Kidney capillary endothelial cell (primary cell): ENCODE measurements at regions not wholly inside any gene's neighbourhood (a gene's known extent, or its start where the extent isn't known, plus 50 kb on each side); places are given as distances from the start of the nearest gene placed in this dataset.

ENCODE experiments used
- DNase-seq: peaks from one replicate; pipeline ENCODE4 v3.0.0-alpha.2; 2018; ENCODE audit warnings: low spot score

DNA sequence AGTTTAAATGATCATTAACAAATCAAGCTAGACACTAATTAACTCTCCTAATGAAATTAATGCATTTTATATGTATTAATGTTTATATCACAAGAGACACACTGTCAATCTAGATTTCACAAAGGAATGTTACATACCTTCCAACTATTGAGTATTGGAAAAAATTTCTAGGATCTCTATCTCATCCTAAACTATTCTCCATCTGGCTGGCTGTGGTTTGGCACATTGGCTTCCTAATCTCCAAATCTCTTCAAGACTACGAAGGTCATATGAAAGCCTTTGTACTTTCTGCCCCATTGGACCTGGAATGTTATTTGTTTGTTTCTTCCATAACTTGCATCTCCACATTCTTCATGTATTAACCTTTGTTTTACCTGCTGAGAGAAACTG lies 1160.0 kb downstream of the ADGRL3 start:
- DNase-seq: no peak

DNA sequence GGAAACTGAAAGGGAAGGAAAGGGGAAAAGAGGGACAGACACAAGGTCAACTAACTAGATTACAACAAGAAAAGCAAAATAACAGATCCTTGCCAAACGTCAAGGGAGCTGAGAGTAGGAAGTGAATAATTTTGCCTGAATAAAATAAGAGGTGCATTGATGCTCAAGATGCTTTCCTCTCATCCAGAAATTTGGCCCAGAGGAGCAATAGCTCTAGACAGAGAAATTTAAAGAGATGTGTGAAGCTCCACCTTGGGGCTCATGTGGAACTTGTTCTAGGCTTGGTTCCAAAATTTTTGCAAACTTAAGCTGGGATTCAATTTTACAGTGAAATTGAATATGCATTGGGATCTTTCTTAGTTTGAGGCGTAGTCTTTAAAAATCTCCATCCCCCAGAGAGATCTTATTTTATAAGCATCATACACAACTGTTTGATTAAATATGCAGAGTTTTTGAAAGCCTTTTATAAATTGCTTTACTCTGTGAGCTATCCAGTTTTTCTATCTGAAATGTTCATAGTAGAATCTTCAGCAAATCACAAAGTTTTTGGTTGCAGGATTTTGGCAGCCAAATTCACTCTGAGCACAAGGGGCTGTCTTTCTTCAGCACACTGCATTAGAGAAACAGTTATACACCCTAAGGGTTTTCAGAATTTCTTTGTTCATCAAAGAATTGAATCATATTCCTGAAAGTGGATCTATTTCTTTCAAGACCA lies 1159.5 kb downstream of the ADGRL3 start:
- DNase-seq: no peak

DNA sequence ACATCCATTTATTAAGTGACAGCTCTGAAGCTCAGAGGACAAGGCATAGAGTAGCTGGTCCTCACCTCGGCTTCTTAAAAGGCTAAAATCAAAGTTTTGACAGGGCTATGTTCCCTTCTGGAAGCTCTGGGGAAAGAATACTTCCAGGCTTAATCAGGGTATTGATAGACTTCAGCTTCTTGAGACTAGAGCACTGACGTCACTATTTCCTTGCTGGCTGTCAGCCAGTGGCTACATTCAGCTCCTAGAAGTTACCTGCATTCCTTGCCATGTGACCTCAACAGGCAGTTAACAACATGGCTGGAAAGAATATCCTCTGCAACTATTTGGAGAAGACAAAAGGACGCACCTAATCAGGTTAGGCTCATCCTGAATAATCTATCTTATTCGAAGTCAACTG lies 1144.8 kb downstream of the ADGRL3 start:
- DNase-seq: no peak

- DNase-seq: no peak
Measured at GRCh38 chr4:62344474-62344873, 1144.3 kb downstream of the ADGRL3 start.

DNA sequence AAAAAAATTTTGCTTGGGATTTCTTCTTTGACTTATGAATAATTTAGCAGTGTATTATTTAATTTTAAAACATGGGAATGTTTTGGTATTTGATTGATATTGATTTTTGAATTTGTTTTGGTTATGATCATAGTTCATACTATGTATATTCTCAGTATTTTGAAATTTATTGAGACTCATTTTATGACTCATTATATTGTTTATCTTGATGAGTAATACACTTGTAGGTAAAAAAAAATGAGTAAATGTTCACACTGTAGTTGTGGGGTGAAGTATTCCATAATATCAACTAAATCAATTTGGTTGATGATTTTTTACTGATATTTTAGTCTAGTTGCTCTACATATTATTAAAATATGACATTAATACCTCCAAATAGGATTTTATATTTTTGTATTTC lies 1142.2 kb downstream of the ADGRL3 start:
- DNase-seq: no peak

DNA sequence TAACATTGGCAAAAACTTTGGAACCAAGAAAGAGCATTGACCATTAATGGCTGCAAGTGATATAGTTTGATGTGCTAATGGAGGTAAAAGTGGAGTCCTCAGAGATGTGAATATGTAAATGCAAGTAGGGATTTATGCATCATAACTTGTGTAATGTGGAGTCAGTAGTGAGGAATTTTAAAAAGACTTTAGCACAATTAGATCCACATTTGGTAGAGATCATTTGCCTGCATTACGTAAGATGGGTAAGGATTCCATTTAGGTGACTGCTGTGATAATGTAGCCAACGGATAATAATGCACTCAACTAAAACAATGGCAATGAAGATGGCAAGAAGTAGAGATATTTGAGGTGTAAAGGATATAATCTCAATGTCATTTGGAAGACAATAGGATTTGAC lies 1128.4 kb downstream of the ADGRL3 start:
- DNase-seq: no peak

GRCh38 chr4:62327612-62328297 lies 1127.6 kb downstream of the ADGRL3 start:
- no peak for DNase-seq

GRCh38 chr4:62324215-62324614 lies 1124.1 kb downstream of the ADGRL3 start:
- no peak for DNase-seq

- no peak for DNase-seq
Measured at GRCh38 chr4:62320612-62321011, 1120.5 kb downstream of the ADGRL3 start.

DNA sequence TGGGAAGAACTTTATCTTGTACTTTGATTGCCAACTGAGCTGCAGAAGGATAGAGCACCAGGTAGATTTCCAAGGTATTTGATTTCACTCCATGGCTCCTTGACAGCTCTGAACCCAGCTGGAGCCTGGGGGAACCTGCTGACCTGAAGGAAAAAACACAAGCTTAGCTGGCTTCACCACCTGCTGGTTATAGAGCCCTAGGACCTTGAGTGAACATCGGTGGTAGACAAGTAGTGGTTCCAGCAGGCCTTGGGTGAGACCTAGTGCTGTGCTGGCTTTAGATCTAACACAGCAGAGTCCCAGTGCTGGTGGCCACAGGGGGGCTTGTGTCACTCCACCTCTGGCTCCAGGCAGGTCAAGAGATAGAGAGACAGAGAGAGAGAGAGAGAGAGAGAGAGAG lies 1102.6 kb downstream of the ADGRL3 start:
- no peak for DNase-seq

GRCh38 chr4:62301500-62301899 lies 1101.4 kb downstream of the ADGRL3 start:
- no peak for DNase-seq

DNA sequence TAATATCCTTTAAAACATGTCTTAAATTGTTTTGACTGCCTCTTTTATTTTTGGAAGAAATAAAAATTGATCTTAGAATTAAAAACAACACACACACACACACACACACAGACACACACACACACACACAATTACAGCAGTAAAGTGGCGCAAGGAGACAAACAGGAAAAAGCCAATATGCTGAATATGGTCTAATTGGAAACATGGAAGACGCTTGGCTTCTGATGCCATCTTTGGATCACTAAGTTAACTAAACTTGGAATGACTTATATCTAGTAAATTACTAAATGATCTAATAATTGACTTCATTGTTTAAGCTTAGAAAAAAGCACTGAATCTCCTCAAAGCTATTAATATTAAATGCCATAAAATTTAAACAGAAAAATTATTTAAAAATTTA lies 1093.4 kb downstream of the ADGRL3 start:
- DNase-seq: no peak

DNA sequence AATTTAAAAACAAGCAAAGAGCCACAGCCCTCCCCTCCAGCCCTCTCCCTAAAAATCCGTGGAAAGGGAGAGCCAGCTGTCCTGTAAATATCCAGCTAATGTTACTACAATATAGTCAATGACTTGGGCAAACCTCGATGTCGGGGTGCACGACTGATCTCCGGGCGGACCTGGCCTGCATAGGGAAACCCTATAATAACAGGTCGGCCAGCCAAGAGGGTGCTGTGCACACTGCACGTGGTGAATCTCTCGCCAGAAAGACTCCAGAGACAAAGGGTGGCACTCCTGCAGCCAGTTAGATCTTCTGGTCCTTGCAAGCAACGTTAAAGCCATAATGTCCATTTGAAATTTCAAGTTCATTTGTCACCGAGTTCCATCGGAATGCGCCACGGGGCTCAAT lies 1092.8 kb downstream of the ADGRL3 start:
- DNase-seq: no peak

- DNase-seq: no peak
Measured at GRCh38 chr4:62288808-62289541, 1088.8 kb downstream of the ADGRL3 start.

DNA sequence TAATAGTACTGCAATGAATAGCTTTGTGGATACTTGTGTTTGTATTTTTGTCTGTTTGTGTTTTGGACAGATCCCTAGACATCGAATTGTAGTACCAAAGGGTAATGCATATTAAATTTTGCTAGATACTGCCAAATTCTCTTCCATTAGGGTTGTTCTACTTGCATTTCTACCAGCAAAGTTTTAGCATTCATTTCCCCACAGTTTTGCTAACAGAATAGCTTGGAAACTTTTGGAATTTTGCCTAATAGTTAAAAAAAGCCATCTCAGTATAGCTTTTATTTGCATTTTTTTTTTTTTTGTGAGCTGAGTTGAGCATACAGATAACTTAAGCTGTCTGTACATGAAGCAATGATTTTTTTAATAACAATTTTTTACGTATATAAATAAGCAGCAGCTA lies 1084.9 kb downstream of the ADGRL3 start:
- no peak for DNase-seq

- no peak for DNase-seq
Measured at GRCh38 chr4:62279689-62280088, 1079.6 kb downstream of the ADGRL3 start.

DNA sequence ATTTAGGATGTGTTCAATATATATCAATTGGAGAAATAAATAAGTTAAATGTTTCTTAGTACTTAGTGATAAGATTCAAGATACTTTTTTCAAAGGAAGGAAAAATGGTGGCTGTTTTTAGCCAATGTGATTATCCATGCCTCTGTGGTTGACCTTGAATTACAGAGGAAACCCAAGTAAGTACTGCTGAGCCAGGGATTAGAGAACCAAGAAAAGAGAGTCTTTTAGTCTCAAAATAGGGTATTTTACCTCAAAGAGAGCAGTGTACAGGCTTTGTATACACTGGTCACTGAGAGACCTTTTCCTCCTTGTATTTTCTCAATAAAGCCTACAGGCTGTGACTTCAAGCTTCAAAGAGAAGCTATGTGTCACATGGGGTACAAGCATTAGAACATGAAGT lies 1075.3 kb downstream of the ADGRL3 start:
- DNase-seq: no peak

DNA sequence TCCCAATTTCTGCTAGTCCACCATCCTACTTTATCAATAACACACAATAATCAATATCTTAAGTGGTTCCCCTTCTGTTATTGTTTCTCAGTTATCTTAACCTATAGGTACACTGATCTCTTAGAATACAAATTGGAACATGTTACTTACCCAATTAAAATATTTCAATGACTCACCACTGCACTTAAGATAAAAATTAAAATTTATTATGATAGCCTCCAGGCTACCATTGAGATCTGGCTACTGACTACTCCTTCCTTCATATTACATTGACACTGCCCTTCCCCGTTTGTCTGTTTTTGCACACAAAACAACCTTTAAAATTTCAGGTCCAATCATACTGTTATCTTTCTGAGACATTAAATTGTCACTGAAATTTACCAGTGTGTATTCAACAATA lies 1074.7 kb downstream of the ADGRL3 start:
- no peak for DNase-seq

DNA sequence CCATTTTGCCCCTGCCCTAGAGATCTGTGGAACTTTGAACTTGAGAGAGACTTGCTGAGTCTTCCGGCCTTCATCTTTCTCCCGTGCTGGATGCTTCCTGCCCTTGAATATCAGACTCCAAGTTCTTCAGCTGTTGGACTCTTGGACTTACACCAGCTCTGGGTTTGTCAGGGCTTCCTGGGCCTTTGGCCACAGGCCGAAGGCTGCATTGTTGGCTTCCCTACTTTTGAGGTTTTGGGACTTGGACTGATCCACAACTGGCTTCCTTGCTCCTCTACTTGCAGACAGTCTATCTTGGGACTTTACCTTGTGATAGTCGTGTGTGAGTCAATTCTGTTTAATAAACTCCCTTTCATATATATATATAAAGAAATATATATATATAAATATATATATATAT lies 1071.0 kb downstream of the ADGRL3 start:
- no peak for DNase-seq

DNA sequence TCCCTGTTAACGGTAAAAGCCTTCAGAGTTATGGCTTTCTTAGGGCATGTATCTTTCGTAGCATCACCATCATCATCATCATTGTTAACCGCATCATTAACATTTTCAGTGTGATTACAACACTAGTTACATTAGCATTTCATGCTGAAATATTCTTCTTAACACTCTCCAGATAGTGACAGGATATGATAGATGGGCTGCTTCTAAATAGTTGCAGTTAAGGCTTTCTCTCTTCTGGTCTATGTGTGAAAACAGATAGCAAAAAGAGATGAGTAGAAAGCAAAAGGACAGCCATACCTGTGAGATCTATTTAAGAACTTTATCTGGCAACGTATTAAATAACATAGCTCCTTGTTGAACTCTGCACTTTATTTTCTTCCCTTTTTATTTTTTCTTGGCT lies 1069.8 kb downstream of the ADGRL3 start:
- DNase-seq: no peak

DNA sequence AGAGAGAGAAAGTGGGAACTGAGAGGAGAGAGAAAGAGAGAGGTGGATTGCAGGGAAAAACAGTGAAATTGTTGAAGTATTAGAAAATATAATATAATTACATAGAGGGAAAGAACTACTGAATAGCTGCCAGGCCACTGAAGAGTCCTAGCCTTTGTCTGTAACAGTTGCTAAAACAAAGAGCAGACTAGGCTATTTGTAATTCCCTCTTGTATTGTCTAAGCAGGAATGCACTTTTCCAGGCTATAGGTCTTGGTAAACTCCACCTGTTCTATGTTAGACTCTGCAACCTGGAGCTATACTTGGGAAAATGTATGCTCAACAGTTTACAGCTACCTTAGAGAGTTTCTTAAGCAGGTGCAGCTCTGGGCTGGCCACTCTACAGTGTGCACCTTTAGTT lies 1063.3 kb downstream of the ADGRL3 start:
- no peak for DNase-seq

- no peak for DNase-seq
Measured at GRCh38 chr4:62262676-62263075, 1062.5 kb downstream of the ADGRL3 start.

- no peak for DNase-seq
Measured at GRCh38 chr4:62260254-62260653, 1060.1 kb downstream of the ADGRL3 start.
